Suprapubic skin (tissue), 4 donors: ENCODE measurements at regions not wholly inside any gene's neighbourhood (a gene's known extent, or its start where the extent isn't known, plus 50 kb on each side); places are given as distances from the start of the nearest gene placed in this dataset.

ENCODE experiments used
- EP300 ChIP-seq: sonication (generic); formaldehyde crosslinking; IDR thresholded peaks from one replicate; pipeline ENCODE4 v1.6.1; 2017; ENCODE audit warnings: antibody characterized with exemption
- POLR2A ChIP-seq, 2 donors: fragments of 450-650 bp; IDR thresholded peaks; one replicate each; pipeline ENCODE4 v1.6.1; 2017; ENCODE audit warnings: antibody characterized with exemption in 2 of 2, mild to moderate bottlenecking in 2 of 2, moderate library complexity in 2 of 2
- POLR2AphosphoS5 ChIP-seq, 3 donors: sonication (generic); formaldehyde crosslinking; IDR thresholded peaks; one replicate each; pipeline ENCODE4 v1.6.1; 2017; ENCODE audit warnings: antibody characterized with exemption in 3 of 3
- TF ChIP-seq, protein P1 (sequence below), 2 donors: fragments of 200-600 bp in 1 of 2; fragments of 450-650 bp in 1 of 2; sonication (generic) in 1 of 2; IDR thresholded peaks; one replicate each; pipeline ENCODE4 v1.5.1; 2016 to 2019; ENCODE audit warnings: antibody characterized with exemption in 2 of 2, mild to moderate bottlenecking in 1 of 2, moderate library complexity in 1 of 2

DNA sequence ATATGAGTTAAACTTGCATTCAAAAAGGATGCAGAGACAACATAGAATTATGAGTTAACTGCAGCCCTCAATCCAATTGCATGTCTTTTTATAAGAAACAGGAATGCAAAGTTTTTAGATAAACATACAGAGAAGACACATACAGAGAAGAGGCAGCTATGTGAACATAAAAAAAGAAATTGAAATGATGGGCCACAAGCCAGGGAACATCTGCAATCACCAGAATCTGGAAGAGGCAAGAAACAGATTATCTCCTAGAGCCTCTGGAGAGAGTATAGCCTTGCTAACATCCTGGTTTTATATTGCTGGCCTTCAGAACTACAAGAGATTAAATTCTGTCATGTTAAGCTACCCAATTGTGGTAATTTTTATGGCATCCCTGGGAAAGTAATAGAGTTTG is 257.2 kb upstream of the EYS start:
- TF ChIP-seq, protein P1, sequence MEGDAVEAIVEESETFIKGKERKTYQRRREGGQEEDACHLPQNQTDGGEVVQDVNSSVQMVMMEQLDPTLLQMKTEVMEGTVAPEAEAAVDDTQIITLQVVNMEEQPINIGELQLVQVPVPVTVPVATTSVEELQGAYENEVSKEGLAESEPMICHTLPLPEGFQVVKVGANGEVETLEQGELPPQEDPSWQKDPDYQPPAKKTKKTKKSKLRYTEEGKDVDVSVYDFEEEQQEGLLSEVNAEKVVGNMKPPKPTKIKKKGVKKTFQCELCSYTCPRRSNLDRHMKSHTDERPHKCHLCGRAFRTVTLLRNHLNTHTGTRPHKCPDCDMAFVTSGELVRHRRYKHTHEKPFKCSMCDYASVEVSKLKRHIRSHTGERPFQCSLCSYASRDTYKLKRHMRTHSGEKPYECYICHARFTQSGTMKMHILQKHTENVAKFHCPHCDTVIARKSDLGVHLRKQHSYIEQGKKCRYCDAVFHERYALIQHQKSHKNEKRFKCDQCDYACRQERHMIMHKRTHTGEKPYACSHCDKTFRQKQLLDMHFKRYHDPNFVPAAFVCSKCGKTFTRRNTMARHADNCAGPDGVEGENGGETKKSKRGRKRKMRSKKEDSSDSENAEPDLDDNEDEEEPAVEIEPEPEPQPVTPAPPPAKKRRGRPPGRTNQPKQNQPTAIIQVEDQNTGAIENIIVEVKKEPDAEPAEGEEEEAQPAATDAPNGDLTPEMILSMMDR (IDR thresholded peaks at IDR 0.05), result no peak
- TF ChIP-seq POLR2AphosphoS5 (IDR thresholded peaks at IDR 0.05) (no peak), EP300 (no peak), POLR2A (IDR thresholded peaks at IDR 0.05) (no peak)
